HG03064 (cell line): ENCODE measurements at regions not wholly inside any gene's neighbourhood (a gene's known extent, or its start where the extent isn't known, plus 50 kb on each side); places are given as distances from the start of the nearest gene placed in this dataset.

ENCODE experiments used
- ATAC-seq: cut with Tn5 transposase; IDR thresholded peaks from one replicate; pipeline ENCODE4 v1.9.1; 2021; ENCODE audit warnings: low read depth; ENCODE audit not compliant: unreplicated experiment

DNA sequence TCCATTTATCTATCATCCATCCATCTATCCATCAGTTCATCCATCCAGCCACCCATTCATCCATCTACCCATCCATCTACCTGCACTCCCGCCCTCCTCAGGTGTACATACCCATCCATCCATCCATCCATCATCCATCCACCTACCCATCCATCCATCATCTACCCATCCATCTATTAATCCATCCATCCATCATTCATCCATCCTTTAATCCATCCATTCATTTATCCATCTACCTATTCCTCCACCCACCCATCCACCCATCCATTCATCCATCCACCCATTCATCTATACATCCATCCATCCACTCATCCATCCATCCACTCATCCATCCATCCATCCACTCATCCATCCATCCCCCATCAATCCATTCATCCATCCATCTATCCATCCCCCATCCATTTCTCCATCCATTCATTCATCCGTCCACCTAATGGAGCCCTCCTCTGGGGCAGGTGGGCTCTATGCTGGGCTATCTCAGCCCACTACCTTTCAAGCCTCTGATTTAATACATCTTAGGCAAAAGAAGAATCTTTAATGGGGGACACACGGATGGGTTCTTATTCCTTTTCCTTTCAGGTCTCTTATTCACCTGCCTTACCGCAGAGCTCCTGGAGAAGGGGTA lies 178.9 kb downstream of the URI1 start:
- ATAC-seq = no peak

DNA sequence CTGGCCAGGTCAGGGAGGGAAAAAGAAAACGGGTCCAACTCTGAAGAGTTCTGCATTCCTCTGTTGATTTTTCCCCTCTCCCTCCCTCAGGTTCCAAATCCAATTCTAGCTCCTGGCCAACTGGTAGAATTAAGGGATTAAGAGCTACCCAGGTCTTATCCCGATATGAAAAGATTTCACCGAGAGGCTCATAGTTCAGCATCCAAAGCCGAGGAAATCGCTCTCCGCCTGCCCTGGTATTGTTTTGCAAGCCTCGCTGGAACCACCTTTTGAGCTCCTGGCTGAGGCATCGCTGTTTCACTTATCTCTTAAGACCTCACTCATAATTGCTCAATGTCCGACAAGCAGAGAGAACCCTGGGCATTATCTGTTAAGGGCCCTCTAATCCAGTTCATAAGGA lies 180.4 kb downstream of the URI1 start:
- no peak for ATAC-seq

DNA sequence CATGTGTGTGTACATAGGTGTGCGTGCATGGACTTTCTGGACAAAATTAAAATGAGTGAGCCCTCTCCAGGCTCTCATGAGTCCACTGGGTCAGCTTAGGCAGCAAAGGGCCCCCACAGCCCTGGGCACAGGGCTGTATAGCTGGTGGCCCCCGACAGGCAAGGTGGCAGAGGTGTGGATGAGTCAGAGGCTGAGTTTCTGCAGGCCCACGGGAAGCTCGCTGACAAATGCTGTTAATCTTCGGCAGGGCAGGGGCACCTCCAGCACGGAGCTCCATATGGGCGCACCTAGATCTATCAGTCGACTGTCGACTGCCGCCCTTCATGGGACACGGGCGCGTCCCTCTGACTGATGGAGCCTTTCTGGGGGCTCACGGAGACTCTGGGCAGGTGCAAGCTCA lies 181.1 kb downstream of the URI1 start:
- ATAC-seq = no peak

DNA sequence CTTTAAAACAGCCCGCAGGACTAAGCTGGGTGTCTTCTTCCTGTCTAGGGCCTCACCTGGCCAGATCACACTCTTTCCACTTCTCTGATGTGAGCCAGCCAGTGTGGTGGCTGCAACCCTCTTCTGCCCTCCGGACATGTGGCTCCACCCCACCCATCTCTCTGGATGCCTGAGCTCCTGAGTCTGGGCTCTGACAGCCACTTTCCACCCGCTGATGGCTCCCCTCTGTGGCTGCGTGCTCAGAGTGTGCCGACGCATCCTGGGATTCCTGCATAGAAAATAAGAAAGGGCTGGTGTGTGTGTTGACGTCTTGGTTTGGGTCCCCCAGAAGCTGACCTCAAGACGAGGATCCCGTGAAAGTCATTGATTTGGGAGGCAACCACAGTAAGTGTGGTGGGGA lies 181.6 kb downstream of the URI1 start:
- no peak for ATAC-seq

DNA sequence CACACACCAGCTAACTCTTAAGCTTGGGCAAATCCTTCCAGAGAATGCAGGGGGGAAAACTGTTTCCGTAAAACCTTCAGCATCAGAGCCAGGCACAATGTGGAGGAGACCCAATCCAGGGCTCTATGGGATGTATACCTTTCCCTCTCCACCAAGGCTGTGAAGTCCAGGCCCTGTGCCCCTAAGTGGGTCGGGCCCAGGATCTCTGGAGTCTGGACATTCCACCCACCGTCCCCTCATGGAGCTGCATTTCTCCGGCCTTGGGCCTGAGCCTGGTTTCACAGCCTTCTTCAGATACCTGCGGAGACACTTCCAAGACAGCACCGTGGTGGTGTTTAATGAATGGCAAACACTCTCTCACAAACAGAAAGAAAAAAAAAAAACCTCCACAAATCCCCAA lies 186.2 kb downstream of the URI1 start:
- no peak for ATAC-seq

DNA sequence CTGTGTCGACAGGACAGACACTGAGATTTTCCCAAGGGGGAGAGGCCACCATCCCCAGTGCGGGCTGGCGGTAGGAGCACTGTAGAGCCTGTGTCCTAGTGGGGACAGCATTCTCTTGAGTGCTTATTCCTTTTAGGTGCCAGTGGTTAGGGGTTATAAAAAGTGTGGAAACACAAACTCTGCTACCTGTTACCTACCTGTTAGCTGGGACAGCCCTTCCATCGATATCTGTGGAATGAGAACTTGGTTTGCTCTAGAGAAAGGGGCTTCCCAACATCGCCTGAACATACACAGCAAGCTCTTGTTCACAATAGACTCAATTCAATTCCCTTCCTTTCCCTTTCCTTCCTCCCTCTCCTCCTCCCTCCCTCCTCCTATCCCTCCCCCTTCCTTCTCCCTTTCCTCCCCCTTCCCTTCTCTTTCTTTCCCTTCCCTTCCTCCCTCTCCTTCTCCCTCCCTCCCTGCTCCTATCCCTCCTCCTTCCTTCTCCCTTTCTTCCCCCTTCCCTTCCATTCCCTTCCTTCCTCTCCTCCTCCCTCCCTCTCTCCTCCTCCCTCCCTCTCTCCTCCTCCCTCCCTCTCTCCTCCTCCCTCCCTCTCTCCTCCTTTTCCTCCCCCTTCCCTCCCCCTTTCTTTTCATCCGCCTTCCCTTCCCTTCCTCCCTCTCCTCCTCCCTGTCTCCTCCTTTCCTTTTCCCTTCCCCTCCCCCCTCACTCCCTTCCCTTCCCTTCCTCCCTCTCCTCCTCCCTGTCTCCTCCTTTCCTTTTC lies 188.5 kb downstream of the URI1 start:
- ATAC-seq = no peak

DNA sequence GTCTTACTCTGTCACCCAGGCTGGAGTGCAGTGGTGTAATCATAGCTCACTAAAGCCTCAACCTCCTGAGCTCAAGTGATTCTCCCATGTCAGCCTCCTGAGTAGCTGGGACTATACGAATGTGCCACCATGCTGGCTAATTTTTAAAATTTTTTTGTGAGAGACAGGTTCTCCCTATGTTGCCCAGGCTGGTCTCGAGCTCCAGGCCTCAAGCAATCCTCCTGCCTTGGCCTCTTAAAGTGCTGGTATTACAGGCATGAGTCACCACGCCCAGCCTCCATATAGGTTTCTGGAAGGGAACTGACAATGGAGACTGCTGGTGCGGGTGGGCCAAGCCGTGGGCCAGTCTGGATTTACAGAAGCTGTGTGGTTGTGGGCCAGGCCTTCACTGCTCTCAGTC lies 189.2 kb downstream of the URI1 start:
- ATAC-seq = no peak

DNA sequence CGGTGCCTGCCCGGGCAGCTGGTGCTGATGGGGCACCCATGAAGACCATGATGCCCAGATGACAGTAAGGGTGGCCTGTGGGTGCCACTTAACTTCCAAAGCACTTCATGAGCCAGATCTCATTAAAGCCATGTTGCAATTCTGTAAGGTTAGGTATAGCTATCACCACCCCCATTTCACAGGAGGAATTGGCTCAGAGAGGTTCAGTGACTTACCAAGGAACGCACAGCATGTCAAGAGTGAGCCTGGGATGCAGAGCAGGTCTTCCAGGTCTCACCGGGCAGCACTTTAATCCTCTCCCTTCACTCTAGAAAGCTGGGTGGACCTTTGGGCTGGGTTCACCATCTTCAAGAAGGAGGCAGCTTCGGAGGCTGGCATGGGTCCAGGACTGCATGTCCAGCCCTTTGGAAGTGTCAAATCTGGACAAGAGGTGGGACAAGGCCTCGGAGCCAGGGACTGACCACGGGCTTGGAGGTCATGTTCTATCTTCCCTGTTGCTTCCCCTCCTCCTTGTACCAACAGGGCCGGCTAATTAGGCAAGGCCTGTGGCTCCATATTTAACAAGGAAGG lies 189.8 kb downstream of the URI1 start:
- no peak for ATAC-seq

DNA sequence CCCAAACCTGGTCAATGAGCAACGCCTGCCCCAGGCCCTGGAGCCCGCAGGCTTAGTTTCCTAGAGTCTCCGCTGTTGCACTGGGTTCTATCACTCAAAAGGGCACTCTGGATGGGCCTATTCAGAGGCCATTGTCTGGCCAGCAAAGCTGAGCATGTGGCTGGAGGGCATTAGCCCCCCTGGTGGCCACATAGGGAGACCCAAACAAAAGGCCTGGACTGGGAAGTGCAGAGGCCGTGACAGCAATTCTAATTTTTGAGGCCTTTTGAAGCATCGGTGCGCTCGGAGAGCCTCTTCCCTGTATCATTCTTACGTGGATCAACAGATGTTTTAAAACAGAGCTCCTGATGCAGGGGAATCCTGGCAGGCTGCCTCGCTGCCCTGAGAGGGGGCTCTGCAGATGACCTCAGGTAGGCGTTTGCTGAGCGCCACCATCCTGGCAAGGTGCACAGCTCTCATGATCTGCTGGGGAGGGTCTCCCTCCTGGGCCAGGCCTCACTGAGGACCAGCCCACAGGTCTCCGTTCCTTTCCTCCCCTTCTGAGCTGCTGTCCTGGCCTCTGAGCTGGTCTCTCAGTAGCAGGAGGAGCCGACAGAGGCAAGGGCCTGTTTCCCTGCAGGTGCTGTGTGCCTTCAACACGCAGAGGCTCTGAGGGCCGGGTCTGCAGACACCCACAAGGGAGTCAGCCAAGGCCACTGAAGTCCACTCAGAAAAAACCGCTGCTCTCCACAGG lies 190.5 kb downstream of the URI1 start:
- no peak for ATAC-seq

DNA sequence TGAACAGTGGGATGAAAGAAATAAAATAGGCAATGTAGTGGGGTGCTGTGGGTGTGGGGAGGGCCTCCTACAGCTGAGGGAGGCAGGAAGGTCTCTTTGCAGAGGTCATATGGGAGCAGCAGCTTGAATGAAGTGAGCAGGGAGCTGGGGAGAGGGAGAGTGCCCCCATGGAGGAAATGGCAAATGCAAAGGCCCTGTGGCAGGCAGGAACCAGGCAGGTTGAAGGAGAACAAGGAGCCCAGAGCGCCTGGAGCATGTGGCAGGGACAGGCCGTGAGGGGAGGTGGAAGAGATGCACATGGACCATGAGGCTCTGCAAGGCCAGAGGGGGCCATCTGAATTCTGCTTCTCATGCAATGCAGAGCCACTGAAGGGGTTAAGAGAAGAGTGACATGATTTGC lies 191.8 kb downstream of the URI1 start:
- no peak for ATAC-seq

DNA sequence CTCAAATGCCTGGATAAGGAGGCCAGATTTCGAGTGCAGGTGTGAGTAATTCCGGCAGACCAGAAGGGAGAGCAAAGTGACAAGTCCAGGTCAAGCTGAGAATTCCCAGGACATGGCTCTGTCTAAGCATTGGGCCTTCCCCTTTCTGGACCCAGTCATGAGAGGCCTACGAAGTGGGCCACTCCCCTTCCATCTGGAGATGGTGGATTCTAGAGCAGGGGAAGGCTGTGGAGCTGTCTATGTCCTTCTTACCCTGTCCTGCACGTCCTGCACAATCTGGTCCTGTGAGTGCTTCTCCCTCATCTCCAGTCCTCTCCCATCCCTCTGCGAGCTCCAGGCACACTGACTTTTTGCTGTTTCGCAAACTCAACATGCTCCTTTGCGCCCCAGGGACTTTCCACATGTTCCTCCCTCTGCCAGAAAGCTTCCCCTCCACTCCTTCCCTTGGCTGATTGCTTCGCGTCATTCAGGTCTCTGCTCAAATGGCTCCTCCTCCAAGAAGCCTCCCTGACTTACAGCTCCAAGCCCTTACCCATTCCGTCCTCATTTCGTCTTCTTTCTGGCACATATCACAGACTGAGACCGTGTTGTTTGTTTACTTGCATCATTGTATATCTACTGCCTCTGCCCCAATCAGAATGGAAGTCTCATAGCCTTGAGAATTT lies 193.2 kb downstream of the URI1 start:
- no peak for ATAC-seq

DNA sequence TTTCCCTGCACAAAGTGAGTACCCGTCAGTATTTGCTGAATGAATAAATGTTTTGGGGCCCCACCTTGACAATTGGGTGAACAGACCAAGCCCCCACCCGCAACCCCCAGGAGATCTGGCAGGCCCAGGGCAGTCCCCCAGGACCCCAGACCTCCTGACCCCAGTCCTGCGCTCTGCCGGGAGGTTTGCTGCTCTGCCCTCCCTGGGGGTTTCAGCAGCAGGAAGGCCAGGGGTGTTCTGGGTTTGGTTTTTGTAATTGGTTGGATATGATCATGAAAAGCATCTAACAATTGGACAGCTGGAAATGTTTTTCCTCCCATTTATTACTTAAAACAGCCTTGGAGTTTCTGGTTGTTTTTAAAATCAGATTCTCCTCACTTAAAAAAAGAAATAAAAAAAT lies 193.8 kb downstream of the URI1 start:
- ATAC-seq = no peak

DNA sequence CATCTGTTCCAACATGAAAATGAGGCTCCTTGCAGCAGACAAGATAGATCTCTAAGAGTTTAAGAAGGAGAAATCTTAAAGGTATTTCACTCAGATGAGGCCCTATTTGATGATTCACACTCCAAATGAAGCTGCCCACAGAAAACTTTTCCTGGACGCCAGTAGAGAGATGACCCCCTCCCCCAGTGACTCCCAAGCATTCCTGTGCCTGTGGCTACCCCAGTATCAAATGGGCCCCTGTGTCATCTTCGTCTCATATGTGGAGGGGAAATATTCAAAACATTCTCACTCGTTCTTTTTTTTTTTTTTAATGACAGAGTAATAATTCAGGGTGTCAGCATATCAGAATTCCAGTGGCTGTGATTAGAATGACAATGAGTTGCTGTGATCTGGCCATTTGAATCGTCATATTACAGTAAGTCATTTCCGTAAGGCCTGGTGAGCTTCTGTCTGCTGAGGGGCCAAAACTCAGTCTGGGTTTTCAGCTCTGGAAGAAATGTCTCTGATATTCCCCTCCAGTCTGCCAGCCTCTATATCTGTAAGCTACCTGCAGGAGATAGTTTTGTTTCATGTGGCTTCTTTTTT lies 194.7 kb downstream of the URI1 start:
- no peak for ATAC-seq

DNA sequence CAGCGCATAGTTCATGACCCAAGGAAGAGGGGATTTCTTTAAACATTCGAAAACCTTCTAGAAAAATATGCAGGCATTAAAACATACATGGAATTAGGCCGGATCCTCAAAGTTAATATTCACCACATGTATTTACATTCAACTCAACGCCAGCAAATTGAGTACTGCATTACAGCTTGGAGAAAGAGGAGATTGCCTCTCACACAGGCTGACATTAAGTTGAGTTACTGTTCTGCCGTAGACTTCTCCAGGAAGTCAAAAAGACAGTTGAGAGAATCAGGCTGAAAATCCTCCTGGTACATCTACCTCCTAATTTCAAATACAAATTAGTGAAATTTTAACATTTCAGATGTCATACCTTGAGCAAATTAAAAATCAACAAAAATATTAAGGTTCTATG lies 195.7 kb downstream of the URI1 start:
- no peak for ATAC-seq

DNA sequence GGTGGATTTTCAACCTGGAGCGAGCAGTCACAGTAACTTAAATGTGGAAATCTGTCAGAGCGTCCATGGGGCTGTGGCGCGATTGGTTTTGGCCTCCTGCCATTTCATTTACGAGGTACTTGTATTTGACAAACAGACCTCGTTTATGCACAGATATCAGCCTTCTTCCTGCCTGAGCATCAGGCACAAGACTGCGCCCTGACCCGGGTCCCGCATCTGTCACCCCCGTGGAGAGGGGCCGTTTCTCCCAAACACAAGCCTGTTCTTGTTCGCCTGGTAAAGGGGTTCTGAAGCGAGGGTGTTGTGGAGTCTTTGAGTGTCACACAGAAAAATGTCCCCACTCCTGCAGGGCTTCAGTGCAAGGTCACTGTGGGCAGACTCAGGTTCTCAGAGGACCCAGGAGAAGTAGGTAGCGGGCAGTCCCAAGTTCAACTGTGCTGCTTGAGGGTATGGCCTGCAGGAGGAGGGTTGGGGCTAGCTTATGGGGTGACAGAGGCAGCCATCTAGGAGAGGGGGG lies 202.3 kb downstream of the URI1 start:
- no peak for ATAC-seq

DNA sequence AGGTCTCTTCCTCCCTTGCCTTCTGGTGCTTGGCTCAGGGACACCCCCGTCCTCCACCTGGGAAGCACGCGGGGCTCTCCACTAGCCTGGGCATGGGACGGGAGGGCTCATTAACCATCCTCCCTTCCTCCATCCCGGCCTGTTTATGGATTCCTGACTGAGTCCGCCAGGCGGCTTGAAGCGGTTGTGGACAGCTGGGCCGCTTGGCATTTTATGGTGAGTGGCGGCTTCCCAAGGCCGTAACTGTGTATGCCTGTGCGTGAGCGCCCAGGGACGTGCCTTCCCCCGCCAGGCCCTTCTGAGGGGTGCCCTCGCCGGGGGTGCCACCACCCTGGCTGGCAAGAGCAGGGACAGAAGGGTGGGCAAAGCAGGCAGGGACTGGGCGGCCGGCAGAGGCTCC lies 202.8 kb downstream of the URI1 start:
- ATAC-seq = no peak

DNA sequence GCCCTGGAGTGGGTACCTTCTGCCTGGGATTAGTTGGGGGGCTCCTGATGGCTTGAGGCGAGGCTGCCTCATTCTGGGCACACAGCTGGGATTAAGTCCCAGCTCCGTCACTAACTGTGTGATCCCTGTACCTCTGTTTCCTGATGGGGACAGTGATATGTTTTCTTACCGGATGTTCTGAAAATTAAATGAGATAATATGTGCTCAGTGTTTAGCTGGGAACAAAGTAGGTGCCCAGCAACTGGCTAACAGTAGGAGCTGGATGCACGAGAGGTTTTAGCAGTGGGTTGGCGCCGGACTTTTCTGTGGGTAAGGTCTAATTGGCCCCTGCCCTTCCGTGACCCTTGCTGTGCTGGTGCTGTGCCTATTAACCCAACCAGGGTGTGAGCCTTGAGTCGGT lies 203.4 kb downstream of the URI1 start:
- no peak for ATAC-seq

DNA sequence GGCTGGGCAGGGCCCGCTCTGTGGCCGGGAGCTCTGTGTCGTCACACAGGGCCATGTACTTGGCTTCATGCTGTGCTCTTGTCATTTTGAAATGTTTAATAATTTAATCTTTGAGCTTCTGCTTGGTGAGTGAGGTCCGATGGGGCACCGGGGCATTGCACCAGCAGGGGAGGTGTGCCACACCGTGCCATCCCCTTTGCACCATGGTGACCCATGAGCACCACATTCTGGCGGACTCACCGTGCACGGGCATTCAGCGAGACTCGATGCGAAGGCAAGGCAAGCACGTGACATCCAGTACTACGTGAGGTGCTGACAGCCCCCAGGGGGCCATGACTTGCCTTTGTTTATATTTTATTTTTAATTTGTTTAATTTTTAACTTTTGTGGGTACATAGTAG lies 204.3 kb downstream of the URI1 start:
- ATAC-seq = no peak

DNA sequence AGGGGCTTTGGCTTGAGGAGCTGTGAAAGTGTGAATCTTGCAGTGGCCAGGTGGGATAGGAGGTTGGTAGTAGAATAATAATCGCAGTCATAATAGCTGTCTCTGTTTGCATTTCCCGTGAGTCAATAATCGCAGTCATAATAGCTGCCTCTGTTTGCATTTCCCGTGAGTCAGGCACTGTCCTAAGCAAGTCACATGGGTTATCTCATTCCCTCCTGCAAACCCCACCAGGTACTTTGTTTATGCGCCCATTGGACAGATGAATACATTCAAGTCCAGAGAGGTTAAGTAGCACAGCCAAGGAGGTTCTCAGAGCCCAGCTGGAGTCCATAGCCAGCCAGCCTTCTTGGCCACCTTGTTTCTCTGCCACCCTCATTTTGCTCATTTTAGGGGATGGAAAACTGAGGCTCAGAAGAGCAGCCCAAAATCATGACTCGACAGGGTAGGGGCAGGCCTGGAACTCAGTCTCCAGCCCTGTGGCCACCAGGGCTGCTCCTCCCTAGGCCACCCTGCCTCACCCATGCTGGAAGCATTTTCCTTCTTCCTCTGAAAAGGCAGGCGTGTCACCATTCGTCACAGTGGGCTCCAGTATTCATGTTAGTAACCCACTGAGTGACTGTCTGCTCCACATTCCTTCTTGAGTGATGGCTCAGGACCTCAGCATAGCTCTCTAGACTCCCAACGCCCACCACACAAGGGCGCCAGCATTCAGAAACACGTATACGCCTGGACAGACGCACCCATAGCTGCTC lies 206.2 kb downstream of the URI1 start:
- no peak for ATAC-seq

DNA sequence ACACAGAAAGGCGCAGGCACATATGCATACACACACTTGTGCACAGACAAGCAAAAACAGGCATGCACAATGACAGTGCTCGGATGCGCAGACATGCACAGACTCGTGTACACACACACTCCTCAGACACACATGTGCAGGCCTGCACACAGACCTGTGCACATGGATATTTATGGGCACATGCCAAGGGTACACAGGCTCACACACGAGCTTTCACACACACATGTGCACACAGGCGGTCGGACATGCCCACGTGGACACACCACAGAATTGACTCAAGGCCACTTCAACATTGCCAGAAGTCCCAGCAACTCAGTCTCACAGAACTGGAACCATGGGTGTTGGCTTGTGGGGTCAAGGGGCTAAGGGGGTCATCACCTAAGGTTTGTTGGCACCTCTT lies 206.8 kb downstream of the URI1 start:
- ATAC-seq = no peak
